ENCODE measurements at regions not wholly inside any gene's neighbourhood (a gene's known extent, or its start where the extent isn't known, plus 50 kb on each side); places are given as distances from the start of the nearest gene placed in this dataset.

DNA sequence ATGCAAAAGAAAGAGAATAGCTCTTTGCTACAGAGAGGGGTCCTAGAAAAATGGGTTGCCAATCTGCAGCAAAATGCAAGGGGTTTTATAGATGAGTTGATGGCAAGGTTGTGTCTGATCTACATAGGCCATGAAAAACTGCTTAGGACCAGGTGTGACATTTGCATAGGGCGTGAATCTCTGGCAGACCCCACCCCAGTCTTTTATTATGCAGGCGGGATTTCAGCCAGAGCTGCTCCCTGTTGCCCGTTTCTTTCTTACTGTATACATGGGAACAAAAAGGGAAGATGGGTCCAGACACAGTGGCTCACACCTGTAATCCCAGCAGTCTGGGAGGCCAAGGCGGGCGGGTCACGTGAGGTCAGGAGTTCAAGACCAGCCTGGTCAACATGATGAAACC, 286.4 kb upstream of the LRRTM4 start:
- no peaks in the 10 kb centered on the region for H3K27me3 ChIP-seq (ENCODE audit: insufficient read depth, poor library complexity, severe bottlenecking)
- no peak for DNase-seq (ENCODE audit: low read depth in 1 of 2, low spot score in 1 of 2)
- H3K4me3 ChIP-seq (replicated peaks; ENCODE audit: insufficient read depth, low read length), result no peak overlapping the region
- no peak for TF ChIP-seq GABPA (IDR thresholded peaks at IDR 0.05; ENCODE audit: low read depth)
- no peak for TF ChIP-seq POLR2AphosphoS5 (IDR thresholded peaks at IDR 0.05; ENCODE audit: low read depth)
- TF ChIP-seq, protein P1, sequence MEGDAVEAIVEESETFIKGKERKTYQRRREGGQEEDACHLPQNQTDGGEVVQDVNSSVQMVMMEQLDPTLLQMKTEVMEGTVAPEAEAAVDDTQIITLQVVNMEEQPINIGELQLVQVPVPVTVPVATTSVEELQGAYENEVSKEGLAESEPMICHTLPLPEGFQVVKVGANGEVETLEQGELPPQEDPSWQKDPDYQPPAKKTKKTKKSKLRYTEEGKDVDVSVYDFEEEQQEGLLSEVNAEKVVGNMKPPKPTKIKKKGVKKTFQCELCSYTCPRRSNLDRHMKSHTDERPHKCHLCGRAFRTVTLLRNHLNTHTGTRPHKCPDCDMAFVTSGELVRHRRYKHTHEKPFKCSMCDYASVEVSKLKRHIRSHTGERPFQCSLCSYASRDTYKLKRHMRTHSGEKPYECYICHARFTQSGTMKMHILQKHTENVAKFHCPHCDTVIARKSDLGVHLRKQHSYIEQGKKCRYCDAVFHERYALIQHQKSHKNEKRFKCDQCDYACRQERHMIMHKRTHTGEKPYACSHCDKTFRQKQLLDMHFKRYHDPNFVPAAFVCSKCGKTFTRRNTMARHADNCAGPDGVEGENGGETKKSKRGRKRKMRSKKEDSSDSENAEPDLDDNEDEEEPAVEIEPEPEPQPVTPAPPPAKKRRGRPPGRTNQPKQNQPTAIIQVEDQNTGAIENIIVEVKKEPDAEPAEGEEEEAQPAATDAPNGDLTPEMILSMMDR (IDR thresholded peaks at IDR 0.05; ENCODE audit: insufficient read depth, low read length), result no peak
- no peak for TF ChIP-seq SPI1 (IDR thresholded peaks at IDR 0.05; ENCODE audit: borderline replicate concordance, low read depth)
- TF ChIP-seq, protein P2, sequence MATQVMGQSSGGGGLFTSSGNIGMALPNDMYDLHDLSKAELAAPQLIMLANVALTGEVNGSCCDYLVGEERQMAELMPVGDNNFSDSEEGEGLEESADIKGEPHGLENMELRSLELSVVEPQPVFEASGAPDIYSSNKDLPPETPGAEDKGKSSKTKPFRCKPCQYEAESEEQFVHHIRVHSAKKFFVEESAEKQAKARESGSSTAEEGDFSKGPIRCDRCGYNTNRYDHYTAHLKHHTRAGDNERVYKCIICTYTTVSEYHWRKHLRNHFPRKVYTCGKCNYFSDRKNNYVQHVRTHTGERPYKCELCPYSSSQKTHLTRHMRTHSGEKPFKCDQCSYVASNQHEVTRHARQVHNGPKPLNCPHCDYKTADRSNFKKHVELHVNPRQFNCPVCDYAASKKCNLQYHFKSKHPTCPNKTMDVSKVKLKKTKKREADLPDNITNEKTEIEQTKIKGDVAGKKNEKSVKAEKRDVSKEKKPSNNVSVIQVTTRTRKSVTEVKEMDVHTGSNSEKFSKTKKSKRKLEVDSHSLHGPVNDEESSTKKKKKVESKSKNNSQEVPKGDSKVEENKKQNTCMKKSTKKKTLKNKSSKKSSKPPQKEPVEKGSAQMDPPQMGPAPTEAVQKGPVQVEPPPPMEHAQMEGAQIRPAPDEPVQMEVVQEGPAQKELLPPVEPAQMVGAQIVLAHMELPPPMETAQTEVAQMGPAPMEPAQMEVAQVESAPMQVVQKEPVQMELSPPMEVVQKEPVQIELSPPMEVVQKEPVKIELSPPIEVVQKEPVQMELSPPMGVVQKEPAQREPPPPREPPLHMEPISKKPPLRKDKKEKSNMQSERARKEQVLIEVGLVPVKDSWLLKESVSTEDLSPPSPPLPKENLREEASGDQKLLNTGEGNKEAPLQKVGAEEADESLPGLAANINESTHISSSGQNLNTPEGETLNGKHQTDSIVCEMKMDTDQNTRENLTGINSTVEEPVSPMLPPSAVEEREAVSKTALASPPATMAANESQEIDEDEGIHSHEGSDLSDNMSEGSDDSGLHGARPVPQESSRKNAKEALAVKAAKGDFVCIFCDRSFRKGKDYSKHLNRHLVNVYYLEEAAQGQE (IDR thresholded peaks at IDR 0.05; ENCODE audit: insufficient replicate concordance, low read depth), result no peak
- no peak overlapping the region for H3K27ac ChIP-seq (replicated peaks)

DNA sequence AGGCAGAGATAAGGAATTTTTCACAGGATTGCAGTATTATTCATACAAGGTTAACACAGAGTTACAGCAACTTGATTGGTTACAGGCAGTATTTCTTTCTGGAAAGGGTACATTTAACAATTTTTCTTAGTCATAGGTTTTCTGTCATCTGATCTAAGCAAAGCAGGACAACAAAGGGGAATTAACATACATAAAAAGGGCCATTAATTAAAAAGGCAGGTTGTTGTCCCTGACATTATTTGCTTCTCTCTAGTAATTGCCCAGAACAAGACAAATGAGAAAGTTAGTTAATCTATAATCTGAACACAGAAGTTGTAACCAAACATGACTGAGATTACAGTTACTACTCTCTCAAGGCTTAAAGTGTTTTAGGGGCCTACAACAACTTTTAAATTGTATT, 291.4 kb upstream of the LRRTM4 start:
- Histone ChIP-seq H3K27me3 (ENCODE audit: insufficient read depth, poor library complexity, severe bottlenecking) (no peaks in the 10 kb centered on the region), H3K4me3 (replicated peaks; ENCODE audit: insufficient read depth, low read length) (no peak overlapping the region), H3K27ac (replicated peaks) (no peak overlapping the region)
- no peak for DNase-seq (ENCODE audit: low read depth in 1 of 2, low spot score in 1 of 2)
- TF ChIP-seq, protein P1 (IDR thresholded peaks at IDR 0.05; ENCODE audit: insufficient read depth, low read length), result no peak
- TF ChIP-seq POLR2AphosphoS5 (IDR thresholded peaks at IDR 0.05; ENCODE audit: low read depth), result no peak
- TF ChIP-seq, protein P2 (IDR thresholded peaks at IDR 0.05; ENCODE audit: insufficient replicate concordance, low read depth), result no peak
- TF ChIP-seq GABPA (IDR thresholded peaks at IDR 0.05; ENCODE audit: low read depth), result no peak
- no peak for TF ChIP-seq SPI1 (IDR thresholded peaks at IDR 0.05; ENCODE audit: borderline replicate concordance, low read depth)

DNA sequence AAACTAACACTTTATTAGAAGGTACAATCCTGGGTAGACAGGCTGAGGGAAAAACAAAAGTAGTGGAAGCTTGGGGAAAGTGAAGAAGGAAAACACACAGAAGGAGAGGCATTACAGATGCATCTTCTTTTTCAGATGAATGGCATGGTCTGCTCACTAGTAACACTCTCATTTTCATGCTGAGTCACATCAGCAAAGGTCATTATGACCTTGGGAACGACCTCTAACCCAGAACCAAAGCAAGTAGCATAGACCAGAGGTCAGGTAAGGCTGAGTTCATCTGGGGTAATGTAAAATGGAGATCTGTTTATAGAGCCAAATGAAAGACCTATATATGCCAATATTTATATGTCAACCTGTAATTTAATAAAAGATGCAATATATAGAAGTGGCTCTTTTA, 294.4 kb upstream of the LRRTM4 start:
- no peak overlapping the region for H3K4me3 ChIP-seq (replicated peaks; ENCODE audit: insufficient read depth, low read length)
- TF ChIP-seq SPI1 (IDR thresholded peaks at IDR 0.05; ENCODE audit: borderline replicate concordance, low read depth) (no peak), POLR2AphosphoS5 (IDR thresholded peaks at IDR 0.05; ENCODE audit: low read depth) (no peak), GABPA (IDR thresholded peaks at IDR 0.05; ENCODE audit: low read depth) (no peak)
- TF ChIP-seq, protein P1 (IDR thresholded peaks at IDR 0.05; ENCODE audit: insufficient read depth, low read length), result no peak
- TF ChIP-seq, protein P2 (IDR thresholded peaks at IDR 0.05; ENCODE audit: insufficient replicate concordance, low read depth), result no peak
- H3K27me3 ChIP-seq (ENCODE audit: insufficient read depth, poor library complexity, severe bottlenecking), result no peaks in the 10 kb centered on the region
- no peak overlapping the region for H3K27ac ChIP-seq (replicated peaks)
- no peak for DNase-seq (ENCODE audit: low read depth in 1 of 2, low spot score in 1 of 2)
